GM12872 (cell line): ENCODE measurements at regions not wholly inside any gene's neighbourhood (a gene's known extent, or its start where the extent isn't known, plus 50 kb on each side); places are given as distances from the start of the nearest gene placed in this dataset.

Experiments
- TF ChIP-seq, protein P1 (sequence below): IDR thresholded peaks from 3 replicates; pipeline ENCODE4 v1.5.1; 2011; ENCODE audit warnings: low read depth, mild to moderate bottlenecking, low read length, moderate library complexity; ENCODE audit not compliant: insufficient read depth

DNA sequence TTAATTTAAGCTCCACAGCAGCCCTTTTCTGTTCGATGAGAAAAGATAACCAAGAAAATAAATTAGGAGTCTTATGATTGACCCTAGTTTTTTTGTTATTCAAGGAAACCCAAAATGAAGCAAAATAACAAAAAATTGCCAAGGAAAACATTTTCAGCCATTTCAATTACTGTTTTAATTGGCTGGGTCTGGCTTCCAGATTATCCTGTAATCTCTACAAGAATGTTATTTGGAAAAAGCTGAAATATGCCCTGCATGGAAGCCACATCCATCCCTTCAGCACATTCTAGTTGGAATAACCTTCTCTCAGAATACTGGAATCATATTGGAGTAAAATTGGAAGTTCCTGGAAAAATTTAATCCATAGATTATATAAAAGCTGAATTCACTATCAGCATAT is 191.1 kb upstream of the CCN2 start:
- TF ChIP-seq, protein P1, sequence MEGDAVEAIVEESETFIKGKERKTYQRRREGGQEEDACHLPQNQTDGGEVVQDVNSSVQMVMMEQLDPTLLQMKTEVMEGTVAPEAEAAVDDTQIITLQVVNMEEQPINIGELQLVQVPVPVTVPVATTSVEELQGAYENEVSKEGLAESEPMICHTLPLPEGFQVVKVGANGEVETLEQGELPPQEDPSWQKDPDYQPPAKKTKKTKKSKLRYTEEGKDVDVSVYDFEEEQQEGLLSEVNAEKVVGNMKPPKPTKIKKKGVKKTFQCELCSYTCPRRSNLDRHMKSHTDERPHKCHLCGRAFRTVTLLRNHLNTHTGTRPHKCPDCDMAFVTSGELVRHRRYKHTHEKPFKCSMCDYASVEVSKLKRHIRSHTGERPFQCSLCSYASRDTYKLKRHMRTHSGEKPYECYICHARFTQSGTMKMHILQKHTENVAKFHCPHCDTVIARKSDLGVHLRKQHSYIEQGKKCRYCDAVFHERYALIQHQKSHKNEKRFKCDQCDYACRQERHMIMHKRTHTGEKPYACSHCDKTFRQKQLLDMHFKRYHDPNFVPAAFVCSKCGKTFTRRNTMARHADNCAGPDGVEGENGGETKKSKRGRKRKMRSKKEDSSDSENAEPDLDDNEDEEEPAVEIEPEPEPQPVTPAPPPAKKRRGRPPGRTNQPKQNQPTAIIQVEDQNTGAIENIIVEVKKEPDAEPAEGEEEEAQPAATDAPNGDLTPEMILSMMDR, result no peak

DNA sequence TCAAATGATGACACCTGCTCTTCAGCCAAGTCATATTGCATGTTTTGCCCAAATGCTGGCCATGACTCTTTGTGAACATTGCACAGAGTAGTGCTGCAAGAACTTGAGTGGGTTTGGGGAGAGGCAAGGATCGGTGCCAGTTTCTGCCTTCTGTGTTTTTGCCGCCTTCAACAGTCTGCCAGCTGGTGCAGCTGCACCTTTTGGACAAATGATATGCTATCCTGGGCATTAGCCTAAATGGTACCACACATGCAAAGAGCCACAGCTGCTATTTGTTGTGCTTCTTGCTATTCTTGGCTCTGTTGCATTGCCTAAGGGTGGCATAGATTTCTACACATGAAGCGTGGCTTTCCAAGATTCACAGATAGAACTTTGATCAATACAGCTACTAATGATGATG is 189.0 kb upstream of the CCN2 start:
- TF ChIP-seq, protein P1, result no peak

DNA sequence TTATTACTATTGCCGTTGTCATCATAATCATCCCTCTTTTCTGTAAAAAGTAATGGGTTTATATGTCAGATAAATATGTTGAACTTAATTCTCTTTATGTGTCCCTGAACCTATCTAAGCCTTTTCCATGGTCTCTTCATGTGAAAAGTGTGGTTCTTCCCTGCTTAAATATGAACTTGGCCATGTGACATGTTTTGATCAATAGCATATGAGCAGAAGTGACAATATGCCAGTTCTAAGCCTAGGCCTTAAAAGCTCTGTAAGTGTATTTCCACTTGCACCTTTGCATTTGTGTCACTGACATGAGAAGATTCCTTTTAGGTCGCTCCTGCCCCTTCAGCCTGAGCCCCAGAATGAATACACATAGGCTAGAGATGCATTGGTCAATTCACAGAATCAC is 188.4 kb upstream of the CCN2 start:
- TF ChIP-seq, protein P1, result no peak

DNA sequence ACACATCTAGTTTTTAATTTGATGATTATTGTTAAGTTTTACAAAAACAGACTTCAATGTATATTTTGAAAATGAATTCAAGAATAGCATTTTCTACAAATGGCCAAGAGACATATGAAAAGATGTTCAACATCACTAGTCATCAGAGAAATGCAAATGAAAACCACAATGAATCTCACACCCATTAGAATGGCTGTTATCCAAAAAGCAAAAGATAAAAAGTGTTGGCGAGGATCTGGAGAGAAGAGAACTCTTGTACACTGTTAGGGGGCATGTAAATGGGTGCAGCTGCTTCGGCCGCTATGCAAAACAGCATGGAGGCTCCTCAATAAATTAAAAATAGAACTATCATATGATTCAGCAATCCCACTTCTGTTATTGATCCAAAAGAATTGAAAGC is 185.8 kb upstream of the CCN2 start:
- TF ChIP-seq, protein P1, result no peak

DNA sequence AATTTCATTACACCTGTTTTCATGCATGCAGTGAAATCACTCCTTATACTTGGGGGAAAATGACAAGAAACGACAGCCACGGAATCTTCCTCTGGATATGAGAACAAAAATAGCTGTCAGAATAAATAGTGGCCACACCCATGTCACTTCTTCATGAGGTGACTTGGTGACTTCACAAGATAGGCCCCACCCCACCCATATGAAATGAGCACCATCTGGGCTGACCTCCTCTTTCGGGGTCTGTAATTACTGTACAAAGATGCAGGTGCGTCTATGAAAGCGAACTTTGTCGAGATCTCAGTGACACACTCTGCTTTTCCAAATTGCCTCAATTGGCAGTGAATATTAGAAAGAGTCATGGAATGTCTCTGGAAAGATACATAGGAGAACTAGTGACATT is 184.2 kb upstream of the CCN2 start:
- TF ChIP-seq, protein P1, result no peak

DNA sequence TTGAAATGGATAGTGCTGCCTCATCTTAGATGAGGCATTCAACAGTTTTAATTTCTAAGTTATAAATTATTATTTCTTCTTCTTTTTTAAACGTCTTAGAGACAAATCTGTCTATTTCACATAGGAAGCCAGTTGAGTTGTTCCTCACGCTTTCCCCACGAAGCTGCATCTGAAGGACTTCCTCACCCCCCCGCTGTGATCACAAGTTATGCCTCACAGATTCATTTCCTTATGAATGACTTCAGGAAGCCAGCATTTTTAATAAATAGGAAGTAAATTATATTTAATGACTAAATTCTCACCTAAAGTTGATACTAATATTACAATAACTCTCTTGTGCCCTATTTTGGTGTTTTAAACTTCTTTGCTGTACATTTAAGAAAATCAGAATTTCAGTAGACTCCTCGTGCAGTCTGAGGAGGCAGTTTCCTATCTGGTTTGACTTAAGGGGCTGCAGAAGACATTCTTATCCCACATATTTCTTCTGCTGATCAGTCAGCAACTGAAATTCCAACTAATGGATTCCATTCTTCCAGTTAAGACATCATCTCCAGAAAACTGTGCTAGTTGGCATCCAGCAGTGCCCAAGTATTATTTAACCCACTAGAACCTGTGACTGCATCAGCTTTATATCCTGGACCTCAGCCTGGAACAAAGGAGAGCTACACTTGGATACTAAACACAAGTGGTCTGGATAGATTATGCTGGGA is 182.7 kb upstream of the CCN2 start:
- TF ChIP-seq, protein P1, result no peak

DNA sequence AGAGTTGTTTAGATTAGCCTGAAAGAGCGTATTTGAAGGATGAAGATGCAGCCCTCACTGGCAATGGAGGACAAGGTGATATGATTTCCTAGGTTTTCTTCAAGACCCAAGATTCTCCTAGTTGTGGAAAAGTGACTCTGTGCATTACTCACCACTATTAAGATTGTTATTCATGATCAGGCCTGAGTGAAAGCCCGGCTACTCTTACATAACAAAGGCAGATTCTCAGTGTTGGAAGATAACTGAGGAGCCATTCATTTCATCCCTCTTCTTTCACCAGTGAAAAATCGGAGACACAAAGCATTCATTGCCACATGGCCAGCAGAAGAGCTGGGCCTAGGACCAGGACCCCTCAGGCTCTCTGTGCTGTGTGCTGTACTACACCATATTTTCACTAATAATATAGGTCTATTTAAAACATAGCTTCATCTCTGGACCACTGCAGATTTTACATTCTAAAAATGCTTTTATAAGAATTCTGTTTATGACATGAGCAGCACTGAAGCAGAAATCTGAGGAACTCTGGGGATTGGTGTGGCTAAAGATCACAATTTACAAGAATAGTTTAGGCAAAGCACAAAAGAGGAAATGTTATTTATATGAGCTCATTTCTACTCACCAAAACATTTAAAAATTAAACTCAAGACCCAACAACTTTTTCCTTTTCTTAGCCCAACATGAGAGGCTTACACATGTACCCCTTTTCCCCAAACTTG is 181.9 kb upstream of the CCN2 start:
- TF ChIP-seq, protein P1, result no peak
